ENCODE measurements at regions not wholly inside any gene's neighbourhood (a gene's known extent, or its start where the extent isn't known, plus 50 kb on each side); places are given as distances from the start of the nearest gene placed in this dataset.
A peak's percentile ranks its signal among the peaks of the same experiment; 100 is the strongest.

DNA sequence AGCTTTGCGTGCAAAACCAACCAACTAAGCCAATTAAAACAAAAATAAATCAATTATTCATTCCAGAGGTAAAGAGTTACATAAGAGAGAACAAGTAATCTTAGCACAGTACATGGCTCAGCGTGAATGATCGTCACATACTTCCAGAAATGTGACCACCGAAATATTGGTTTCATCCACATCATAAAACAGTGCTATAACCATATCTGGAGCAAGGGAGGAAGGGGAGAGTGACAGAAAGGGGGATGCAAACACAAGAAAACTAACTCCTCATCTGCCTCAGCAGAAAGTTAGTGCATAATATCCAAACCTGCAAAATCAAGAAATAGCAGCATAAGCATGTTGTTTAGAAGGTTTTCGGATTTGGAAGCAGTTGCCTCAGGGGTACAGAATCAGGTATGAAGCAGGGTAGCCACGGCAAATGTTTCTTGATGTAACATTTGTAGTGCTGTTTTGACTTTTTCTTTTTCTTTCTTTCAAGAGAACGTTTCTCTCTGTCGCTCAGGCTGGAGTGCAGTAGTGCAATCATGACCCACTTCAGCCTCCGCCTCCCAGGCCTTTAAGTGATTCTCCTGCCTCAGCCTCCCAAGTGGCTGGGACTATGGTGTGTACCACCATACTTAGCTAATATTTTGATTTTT is 93.9 kb upstream of the EGLN3 start (continued):
- TF ChIP-seq, protein P1, sequence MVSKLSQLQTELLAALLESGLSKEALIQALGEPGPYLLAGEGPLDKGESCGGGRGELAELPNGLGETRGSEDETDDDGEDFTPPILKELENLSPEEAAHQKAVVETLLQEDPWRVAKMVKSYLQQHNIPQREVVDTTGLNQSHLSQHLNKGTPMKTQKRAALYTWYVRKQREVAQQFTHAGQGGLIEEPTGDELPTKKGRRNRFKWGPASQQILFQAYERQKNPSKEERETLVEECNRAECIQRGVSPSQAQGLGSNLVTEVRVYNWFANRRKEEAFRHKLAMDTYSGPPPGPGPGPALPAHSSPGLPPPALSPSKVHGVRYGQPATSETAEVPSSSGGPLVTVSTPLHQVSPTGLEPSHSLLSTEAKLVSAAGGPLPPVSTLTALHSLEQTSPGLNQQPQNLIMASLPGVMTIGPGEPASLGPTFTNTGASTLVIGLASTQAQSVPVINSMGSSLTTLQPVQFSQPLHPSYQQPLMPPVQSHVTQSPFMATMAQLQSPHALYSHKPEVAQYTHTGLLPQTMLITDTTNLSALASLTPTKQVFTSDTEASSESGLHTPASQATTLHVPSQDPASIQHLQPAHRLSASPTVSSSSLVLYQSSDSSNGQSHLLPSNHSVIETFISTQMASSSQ (IDR thresholded peaks at IDR 0.05; ENCODE audit: low read depth) = no peak
- TF ChIP-seq, protein P1 (CRISPR knock-in tag; IDR thresholded peaks at IDR 0.05; ENCODE audit: borderline replicate concordance) = no peak
- TF ChIP-seq ZNF569 (CRISPR knock-in tag; IDR thresholded peaks at IDR 0.05; ENCODE audit: borderline replicate concordance) (no peak), ISL2 (CRISPR knock-in tag; IDR thresholded peaks at IDR 0.05) (no peak), GATAD2A (CRISPR knock-in tag; IDR thresholded peaks at IDR 0.05) (no peak), CREB1 (IDR thresholded peaks at IDR 0.05) (no peak), CREB1 (CRISPR knock-in tag; IDR thresholded peaks at IDR 0.05) (no peak), SIN3B (IDR thresholded peaks at IDR 0.05; ENCODE audit: low read length) (no peak), SOX13 (IDR thresholded peaks at IDR 0.05) (0 out of 2 replicates have a peak, but pooled peaks have one; percentile 19), SOX13 (CRISPR knock-in tag; conservative IDR thresholded peaks at IDR 0.05 in 1 of 2, IDR thresholded peaks at IDR 0.05 in 1 of 2) (no peak), HCFC1 (IDR thresholded peaks at IDR 0.05; ENCODE audit: low read depth, low read length) (no peak), KLF9 (CRISPR knock-in tag; IDR thresholded peaks at IDR 0.05; ENCODE audit: low read depth) (no peak), MED1 (CRISPR knock-in tag; IDR thresholded peaks at IDR 0.05) (no peak), NAIF1 (CRISPR knock-in tag; IDR thresholded peaks at IDR 0.05; ENCODE audit: borderline replicate concordance) (peak; percentile 1; the same call in 1 of the 2 replicates), SRSF4 (IDR thresholded peaks at IDR 0.05; ENCODE audit: low read depth, low read length, poor library complexity, severe bottlenecking) (no peak), ZNF354B (CRISPR knock-in tag; IDR thresholded peaks at IDR 0.05) (no peak), ZMYM3 (CRISPR knock-in tag; IDR thresholded peaks at IDR 0.05) (no peak), ZNF547 (CRISPR knock-in tag; IDR thresholded peaks at IDR 0.05) (0 out of 2 replicates have a peak, but pooled peaks have one; percentile 36), NONO (IDR thresholded peaks at IDR 0.05) (no peak), NONO (CRISPR knock-in tag; conservative IDR thresholded peaks at IDR 0.05) (no peak), ZKSCAN5 (CRISPR knock-in tag; IDR thresholded peaks at IDR 0.05) (no peak), RCOR2 (CRISPR knock-in tag; IDR thresholded peaks at IDR 0.05) (no peak)
- TF ChIP-seq, protein P2, sequence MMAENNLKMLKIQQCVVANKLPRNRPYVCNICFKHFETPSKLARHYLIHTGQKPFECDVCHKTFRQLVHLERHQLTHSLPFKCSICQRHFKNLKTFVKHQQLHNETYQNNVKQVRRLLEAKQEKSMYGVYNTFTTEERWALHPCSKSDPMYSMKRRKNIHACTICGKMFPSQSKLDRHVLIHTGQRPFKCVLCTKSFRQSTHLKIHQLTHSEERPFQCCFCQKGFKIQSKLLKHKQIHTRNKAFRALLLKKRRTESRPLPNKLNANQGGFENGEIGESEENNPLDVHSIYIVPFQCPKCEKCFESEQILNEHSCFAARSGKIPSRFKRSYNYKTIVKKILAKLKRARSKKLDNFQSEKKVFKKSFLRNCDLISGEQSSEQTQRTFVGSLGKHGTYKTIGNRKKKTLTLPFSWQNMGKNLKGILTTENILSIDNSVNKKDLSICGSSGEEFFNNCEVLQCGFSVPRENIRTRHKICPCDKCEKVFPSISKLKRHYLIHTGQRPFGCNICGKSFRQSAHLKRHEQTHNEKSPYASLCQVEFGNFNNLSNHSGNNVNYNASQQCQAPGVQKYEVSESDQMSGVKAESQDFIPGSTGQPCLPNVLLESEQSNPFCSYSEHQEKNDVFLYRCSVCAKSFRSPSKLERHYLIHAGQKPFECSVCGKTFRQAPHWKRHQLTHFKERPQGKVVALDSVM (CRISPR knock-in tag; IDR thresholded peaks at IDR 0.05) = 0 out of 2 replicates have a peak, but pooled peaks have one; percentile 12
- TF ChIP-seq, protein P3, sequence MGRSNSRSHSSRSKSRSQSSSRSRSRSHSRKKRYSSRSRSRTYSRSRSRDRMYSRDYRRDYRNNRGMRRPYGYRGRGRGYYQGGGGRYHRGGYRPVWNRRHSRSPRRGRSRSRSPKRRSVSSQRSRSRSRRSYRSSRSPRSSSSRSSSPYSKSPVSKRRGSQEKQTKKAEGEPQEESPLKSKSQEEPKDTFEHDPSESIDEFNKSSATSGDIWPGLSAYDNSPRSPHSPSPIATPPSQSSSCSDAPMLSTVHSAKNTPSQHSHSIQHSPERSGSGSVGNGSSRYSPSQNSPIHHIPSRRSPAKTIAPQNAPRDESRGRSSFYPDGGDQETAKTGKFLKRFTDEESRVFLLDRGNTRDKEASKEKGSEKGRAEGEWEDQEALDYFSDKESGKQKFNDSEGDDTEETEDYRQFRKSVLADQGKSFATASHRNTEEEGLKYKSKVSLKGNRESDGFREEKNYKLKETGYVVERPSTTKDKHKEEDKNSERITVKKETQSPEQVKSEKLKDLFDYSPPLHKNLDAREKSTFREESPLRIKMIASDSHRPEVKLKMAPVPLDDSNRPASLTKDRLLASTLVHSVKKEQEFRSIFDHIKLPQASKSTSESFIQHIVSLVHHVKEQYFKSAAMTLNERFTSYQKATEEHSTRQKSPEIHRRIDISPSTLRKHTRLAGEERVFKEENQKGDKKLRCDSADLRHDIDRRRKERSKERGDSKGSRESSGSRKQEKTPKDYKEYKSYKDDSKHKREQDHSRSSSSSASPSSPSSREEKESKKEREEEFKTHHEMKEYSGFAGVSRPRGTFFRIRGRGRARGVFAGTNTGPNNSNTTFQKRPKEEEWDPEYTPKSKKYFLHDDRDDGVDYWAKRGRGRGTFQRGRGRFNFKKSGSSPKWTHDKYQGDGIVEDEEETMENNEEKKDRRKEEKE (IDR thresholded peaks at IDR 0.05) = no peak

Data from HepG2 (cell line).